GM12878 (cell line): ENCODE measurements at regions not wholly inside any gene's neighbourhood (a gene's known extent, or its start where the extent isn't known, plus 50 kb on each side); places are given as distances from the start of the nearest gene placed in this dataset.

Experiments
- ATAC-seq: fragments of 200-7000 bp; cut with Tn5 transposase; 3 replicates; pipeline ENCODE4 v1.9.1; 2020; ENCODE audit warnings: mild to moderate bottlenecking, moderate library complexity
- BruUV-seq: library from RNA; stranded (reverse); fragments of 400-500 nt; replicated peaks from 2 replicates; lab custom pipeline; 2021; lab: Mats Ljungman, UMichigan
- CTCF ChIA-PET: fragments of 300-600 bp; sonication (Branson Sonifier 250); formaldehyde crosslinking; extraction: SDS; loops from one replicate; lab custom pipeline; 2021; ENCODE audit warnings: inconsistent platforms; lab: Yijun Ruan, JAX
- POLR2A ChIA-PET: fragments of 350-600 bp; formaldehyde crosslinking; extraction: SDS; loops from one replicate; lab custom pipeline; 2021; ENCODE audit warnings: inconsistent platforms; lab: Charles Lee
- RAD21 ChIA-PET: fragments of 300-600 bp; sonication (Branson Sonifier 250); formaldehyde crosslinking; loops from one replicate; lab custom pipeline; 2023; ENCODE audit warnings: antibody characterized with exemption; ENCODE audit not compliant: unreplicated experiment; lab: Charles Lee
- SMC1A ChIA-PET: fragments of 300-600 bp; sonication (Branson Sonifier 250); formaldehyde crosslinking; loops from one replicate; lab custom pipeline; 2023; ENCODE audit not compliant: unreplicated experiment, uncharacterized antibody; lab: Charles Lee
- DNase-seq: peaks from one replicate; pipeline ENCODE4 v3.0.0-alpha.2; 2011; ENCODE audit warnings: low read depth, low spot score
- FAIRE-seq: peaks from 3 replicates; lab custom pipeline; 2011; peaks lifted over from hg19 to GRCh38; lab: Jason Lieb, UNC
- H2AFZ ChIP-seq: 2 replicates; pipeline ENCODE4 v1.6.0; 2011; ENCODE audit warnings: low read depth, low read length, control low read depth; ENCODE audit not compliant: control insufficient read depth
- H3K27ac ChIP-seq: 2 replicates; pipeline ENCODE4 v1.5.1; 2011; ENCODE audit warnings: control low read depth; ENCODE audit not compliant: control insufficient read depth, insufficient read depth
- H3K27me3 ChIP-seq, 2 experiments: replicated peaks in 1 of 2; 2 replicates each; pipeline versions ENCODE4 v1.6.0 to v1.6.1; 2011; ENCODE audit warnings: low read length in 1 of 2; ENCODE audit not compliant: control insufficient read depth in 2 of 2, insufficient read depth in 2 of 2
- H3K36me3 ChIP-seq, 2 experiments: 2 replicates each; pipeline ENCODE4 v1.5.1; 2011; ENCODE audit warnings: low read length in 1 of 2; ENCODE audit not compliant: control insufficient read depth in 2 of 2, insufficient read depth in 2 of 2
- H3K4me1 ChIP-seq: 2 replicates; pipeline ENCODE4 v1.6.1; 2011; ENCODE audit warnings: mild to moderate bottlenecking, low read length, moderate library complexity, mixed read lengths; ENCODE audit not compliant: control insufficient read depth, insufficient read depth
- H3K4me2 ChIP-seq: 2 replicates; pipeline ENCODE4 v1.6.0; 2011; ENCODE audit warnings: control low read depth; ENCODE audit not compliant: control insufficient read depth, insufficient read depth
- H3K4me3 ChIP-seq: fragments of 200-600 bp; sonication (generic); 2 replicates; pipeline ENCODE4 v1.5.1; 2016
- H3K79me2 ChIP-seq: 2 replicates; pipeline ENCODE4 v1.6.0; 2011; ENCODE audit warnings: low read length; ENCODE audit not compliant: control insufficient read depth, insufficient read depth
- H3K9ac ChIP-seq: 2 replicates; pipeline ENCODE4 v1.8.0; 2011; ENCODE audit warnings: low read length, control low read depth, mixed read lengths; ENCODE audit not compliant: control insufficient read depth, insufficient read depth
- H3K9me3 ChIP-seq: replicated peaks from 3 replicates; pipeline ENCODE4 v1.5.1; 2011; ENCODE audit warnings: mild to moderate bottlenecking, low read length; ENCODE audit not compliant: control insufficient read depth, insufficient read depth
- H4K20me1 ChIP-seq: 2 replicates; pipeline ENCODE4 v1.6.0; 2011; ENCODE audit not compliant: control insufficient read depth, insufficient read depth
- CTCF ChIP-seq, 3 experiments: IDR thresholded peaks in 2 of 3; conservative IDR thresholded peaks in 1 of 3; 2 replicates each; pipeline ENCODE4 v1.5.1; 2011; ENCODE audit warnings: low read depth in 3 of 3, low read length in 3 of 3, mild to moderate bottlenecking in 3 of 3, control low read depth in 2 of 3, moderate library complexity in 2 of 3, inconsistent platforms in 1 of 3, mixed read lengths in 1 of 3; ENCODE audit not compliant: control insufficient read depth in 2 of 3, insufficient read depth in 1 of 3; ENCODE audit errors: extremely low read depth in 1 of 3
- ZBTB4 ChIP-seq: fragments of 450-650 bp; formaldehyde crosslinking; IDR thresholded peaks from 2 replicates; pipeline ENCODE4 v1.4.0; 2022; ENCODE audit warnings: mild to moderate bottlenecking, moderate library complexity
- WGBS: methylation state at CpG from one replicate; pipeline ENCODE4 v1.1.6; 2016; ENCODE audit warnings: low lambda C conversion rate; ENCODE audit not compliant: insufficient replicate concordance, insufficient coverage; ENCODE audit errors: missing lambda C conversion rate; 5-methylcytosine and 5-hydroxymethylcytosine counted together
- in situ Hi-C: fragments of 300-500 bp; cut with MboI; formaldehyde crosslinking; loops from 9 replicates; pipeline ENCODE4 v1.14.3; 2018; ENCODE audit warnings: mixed read lengths
- intact Hi-C: fragments of 100-400 bp; cut with micrococcal nuclease; formaldehyde crosslinking; loops from one replicate; pipeline ENCODE4 v1.14.2; 2022; ENCODE audit not compliant: unreplicated experiment

GRCh38 chr6:28841290-28841689, 82.5 kb downstream of the TRIM27 start:
- H3K79me2 ChIP-seq: no peaks in the 10 kb centered on the region
- H3K4me2 ChIP-seq: no peak overlapping the region
- H3K4me3 ChIP-seq: no peak overlapping the region
- H2AFZ ChIP-seq: no peak overlapping the region
- SMC1A ChIA-PET: interaction anchor here (0.7 to 1.5 kb wide), 3 partner anchors 33 to 140 kb away, joined by 3 to 4 read pairs (median 3); no protein-coding TSS in a partner anchor
- CTCF ChIA-PET: interaction anchor here (0.7 to 1.6 kb wide), 3 partner anchors 24 to 190 kb away, joined by 3 to 5 read pairs (median 4); no protein-coding TSS in a partner anchor
- in situ Hi-C loops: no loop called here
- BruUV-seq: no TSS peak
- no peaks in the 10 kb centered on the region for H3K9me3 ChIP-seq
- no peaks in the 10 kb centered on the region; a peak in 1 of 4 replicates for H3K27me3 ChIP-seq
- no peak overlapping the region for H3K9ac ChIP-seq
- TF ChIP-seq CTCF (IDR thresholded peaks at IDR 0.05 in 2 of 3, conservative IDR thresholded peaks at IDR 0.05 in 1 of 3; ENCODE audit: control insufficient read depth in 2 of 3, extremely low read depth in 1 of 3, insufficient read depth in 1 of 3, low read depth in 3 of 3, low read length in 3 of 3) (0 out of 6 replicates have a peak, but pooled peaks of 1 of the 3 experiments have one; percentile 21), ZBTB4 (no peak)
- intact Hi-C loops: no loop called here
- WGBS: 23% methylated on average over 3 of the region's 3 CpGs
- H3K27ac ChIP-seq: no peak overlapping the region
- FAIRE-seq (no peak), ATAC-seq (no peak), DNase-seq (no peak)
- RAD21 ChIA-PET: no interaction called here
- POLR2A ChIA-PET: interaction anchor here (0.6 kb wide), 1 partner anchor 599 kb away, joined by 3 read pairs; no protein-coding TSS in a partner anchor
- H3K36me3 ChIP-seq: no peaks in the 10 kb centered on the region
- H3K4me1 ChIP-seq: no peaks in the 10 kb centered on the region
- H4K20me1 ChIP-seq: no peaks in the 10 kb centered on the region
